Osteoblast (primary cell): ENCODE measurements at regions not wholly inside any gene's neighbourhood (a gene's known extent, or its start where the extent isn't known, plus 50 kb on each side); places are given as distances from the start of the nearest gene placed in this dataset.

ENCODE experiments used
- DNase-seq: peaks from one replicate; pipeline ENCODE4 v3.0.0; 2011; ENCODE audit warnings: low spot score, mixed read lengths; ENCODE audit not compliant: insufficient read length; ENCODE audit errors: missing footprints
- H2AFZ ChIP-seq: 2 replicates; pipeline ENCODE4 v1.6.0; 2011; ENCODE audit warnings: mild to moderate bottlenecking, low read length
- H3K27ac ChIP-seq: 2 replicates; pipeline ENCODE4 v1.5.1; 2011; ENCODE audit warnings: mild to moderate bottlenecking, low read depth, low read length, moderate library complexity
- H3K27me3 ChIP-seq: 2 replicates; pipeline ENCODE4 v1.6.0; 2012; ENCODE audit warnings: mild to moderate bottlenecking, control low read depth, inconsistent platforms, low read length, moderate library complexity; ENCODE audit not compliant: insufficient read depth
- H3K36me3 ChIP-seq: 2 replicates; pipeline ENCODE4 v1.5.1; 2011; ENCODE audit warnings: mild to moderate bottlenecking, low read length, control low read depth, moderate library complexity; ENCODE audit not compliant: insufficient read depth
- H3K4me1 ChIP-seq: 2 replicates; pipeline ENCODE4 v1.5.1; 2011; ENCODE audit warnings: mild to moderate bottlenecking, low read length, control low read depth, moderate library complexity; ENCODE audit not compliant: insufficient read depth
- H3K4me2 ChIP-seq: 2 replicates; pipeline ENCODE4 v1.6.0; 2011; ENCODE audit warnings: mild to moderate bottlenecking, low read length; ENCODE audit not compliant: insufficient read depth
- H3K4me3 ChIP-seq: fragments of 200-600 bp; sonication (generic); 3 replicates; pipeline ENCODE4 v1.5.1; 2012; ENCODE audit warnings: mild to moderate bottlenecking, low read length, inconsistent platforms; ENCODE audit not compliant: insufficient read depth
- H3K79me2 ChIP-seq: 2 replicates; pipeline ENCODE4 v1.6.0; 2012; ENCODE audit warnings: mild to moderate bottlenecking, low read length, control low read depth, inconsistent platforms; ENCODE audit not compliant: insufficient read depth
- H3K9me3 ChIP-seq: 2 replicates; pipeline ENCODE4 v1.5.1; 2011; ENCODE audit warnings: low read depth, low read length, control low read depth
- H4K20me1 ChIP-seq: 2 replicates; pipeline ENCODE4 v1.6.0; 2012; ENCODE audit warnings: mild to moderate bottlenecking, low read length, control low read depth; ENCODE audit not compliant: insufficient read depth
- CTCF ChIP-seq: IDR thresholded peaks from 2 replicates; pipeline ENCODE4 v1.5.1; 2011; ENCODE audit warnings: mild to moderate bottlenecking, low read depth, low read length, moderate library complexity; ENCODE audit errors: extremely low read depth

DNA sequence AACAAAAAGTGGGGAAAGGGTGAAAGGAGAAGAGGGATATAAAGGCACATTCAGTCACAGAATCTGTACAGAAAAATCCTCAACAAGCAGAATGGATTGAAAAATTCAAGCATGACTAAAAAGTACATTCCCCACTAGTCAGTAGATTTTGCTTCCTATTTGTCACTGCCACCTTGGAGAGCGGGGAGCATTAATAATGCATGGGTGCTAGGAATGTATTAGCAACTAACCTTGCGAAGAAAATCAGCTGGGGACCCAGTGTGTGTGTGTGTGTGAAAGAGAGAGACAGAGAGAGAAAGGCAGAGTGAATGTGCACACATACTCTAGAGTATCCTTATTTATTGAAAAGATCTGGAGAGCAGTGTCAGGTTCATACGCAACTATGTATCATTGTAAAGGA is 968.7 kb upstream of the ZEB2 start:
- no peaks in the 10 kb centered on the region for H4K20me1 ChIP-seq
- no peak overlapping the region for H3K4me2 ChIP-seq

GRCh38 chr2:145484448-145485097 is 964.7 kb upstream of the ZEB2 start:
- Histone ChIP-seq H3K79me2 (no peaks in the 10 kb centered on the region), H3K9me3 (no peaks in the 10 kb centered on the region), H3K4me2 (no peak overlapping the region), H4K20me1 (no peaks in the 10 kb centered on the region), H3K27ac (no peak overlapping the region), H2AFZ (no peak overlapping the region), H3K36me3 (no peaks in the 10 kb centered on the region), H3K4me3 (no peak overlapping the region), H3K4me1 (peaks cover 5% of the 10 kb centered on the region), H3K27me3 (no peaks in the 10 kb centered on the region)
- TF ChIP-seq CTCF: peak; percentile 52
- DNase-seq: peak; percentile 63

More for the DNA sequence above, 968.7 kb upstream of the ZEB2 start:
- no peaks in the 10 kb centered on the region for H3K79me2 ChIP-seq
- H3K27ac ChIP-seq: no peak overlapping the region
- H3K36me3 ChIP-seq: no peaks in the 10 kb centered on the region
- H3K9me3 ChIP-seq: no peaks in the 10 kb centered on the region
- peaks cover 5% of the 10 kb centered on the region for H3K4me1 ChIP-seq
- no peak for DNase-seq
- H3K27me3 ChIP-seq: no peaks in the 10 kb centered on the region
- H2AFZ ChIP-seq: no peak overlapping the region
- no peak overlapping the region for H3K4me3 ChIP-seq
- no peak for TF ChIP-seq CTCF

DNA sequence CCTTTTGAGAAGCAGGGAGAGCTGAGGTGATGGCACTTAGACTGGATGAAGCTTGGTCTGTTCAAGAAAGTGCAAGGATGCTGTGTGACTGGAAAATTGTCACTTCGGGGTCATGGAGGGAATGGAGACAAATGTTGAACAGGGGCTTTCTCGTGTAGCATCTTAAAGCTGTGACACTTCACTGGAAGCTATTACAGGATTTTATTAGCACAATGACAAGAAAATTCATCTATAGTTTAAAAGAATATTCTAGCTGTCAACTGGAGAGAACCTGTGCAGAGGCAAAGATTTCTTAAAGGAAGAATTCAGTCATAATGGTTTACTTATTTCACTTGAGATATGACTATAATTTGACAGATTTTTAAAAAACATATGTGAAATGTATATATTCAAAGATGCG is 963.9 kb upstream of the ZEB2 start:
- H3K27ac ChIP-seq: no peak overlapping the region

More for the DNA sequence above, 963.9 kb upstream of the ZEB2 start:
- H2AFZ ChIP-seq: no peak overlapping the region
- no peaks in the 10 kb centered on the region for H3K79me2 ChIP-seq
- no peaks in the 10 kb centered on the region for H3K9me3 ChIP-seq
- H3K4me3 ChIP-seq: no peak overlapping the region
- TF ChIP-seq CTCF: no peak
- no peak for DNase-seq
- no peaks in the 10 kb centered on the region for H3K27me3 ChIP-seq
- no peaks in the 10 kb centered on the region for H3K36me3 ChIP-seq
- peaks cover 5% of the 10 kb centered on the region for H3K4me1 ChIP-seq
- H4K20me1 ChIP-seq: no peaks in the 10 kb centered on the region
- H3K4me2 ChIP-seq: no peak overlapping the region
